Lung (tissue), 11 donors: ENCODE measurements at regions not wholly inside any gene's neighbourhood (a gene's known extent, or its start where the extent isn't known, plus 50 kb on each side); places are given as distances from the start of the nearest gene placed in this dataset.

Experiments
- ATAC-seq: fragments of 200-7000 bp; cut with Tn5 transposase; one replicate; pipeline ENCODE4 v1.9.1; 2020; ENCODE audit warnings: moderate number of reproducible peaks; ENCODE audit not compliant: insufficient read depth, low FRiP score
- DNase-seq, 3 donors: peaks; one replicate each; pipeline ENCODE4 v3.0.0-alpha.2; 2013 to 2017
- H3K27ac ChIP-seq, 2 donors: one replicate each; pipeline ENCODE4 v1.5.1; 2013; ENCODE audit warnings: mild to moderate bottlenecking in 2 of 2, moderate library complexity in 2 of 2, control low read depth in 1 of 2, inconsistent platforms in 1 of 2, low read depth in 1 of 2, low read length in 1 of 2
- H3K27me3 ChIP-seq, 3 donors: one replicate each; pipeline ENCODE4 v1.5.1; 2013; ENCODE audit warnings: low read length in 2 of 3; ENCODE audit not compliant: control insufficient read depth in 3 of 3, insufficient read depth in 3 of 3
- H3K36me3 ChIP-seq, 4 donors: one replicate each; pipeline ENCODE4 v1.5.1; 2013; ENCODE audit warnings: low read length in 4 of 4, mild to moderate bottlenecking in 1 of 4, moderate library complexity in 1 of 4; ENCODE audit not compliant: control insufficient read depth in 4 of 4, insufficient read depth in 4 of 4
- H3K4me1 ChIP-seq, 5 donors: one replicate each; pipeline ENCODE4 v1.5.1; 2013; ENCODE audit warnings: low read length in 5 of 5, mild to moderate bottlenecking in 2 of 5, moderate library complexity in 1 of 5; ENCODE audit not compliant: control insufficient read depth in 5 of 5, insufficient read depth in 5 of 5
- H3K4me3 ChIP-seq: one replicate; pipeline ENCODE4 v1.5.1; 2013; ENCODE audit warnings: mild to moderate bottlenecking, control low read depth, moderate library complexity
- H3K9ac ChIP-seq, 2 donors: one replicate each; pipeline ENCODE4 v1.5.1; 2013; ENCODE audit warnings: low read length in 2 of 2, control low read depth in 1 of 2; ENCODE audit not compliant: insufficient read depth in 1 of 2
- H3K9me3 ChIP-seq, 4 donors: one replicate each; pipeline ENCODE4 v1.5.1; 2013; ENCODE audit warnings: low read length in 3 of 4, mild to moderate bottlenecking in 1 of 4, moderate library complexity in 1 of 4; ENCODE audit not compliant: control insufficient read depth in 4 of 4, insufficient read depth in 3 of 4
- WGBS, 2 donors: extraction: QIAGEN DNeasy Blood & Tissue Kit; methylation state at CpG; one replicate each; pipeline ENCODE4 v1.1.7; 2013; 5-methylcytosine and 5-hydroxymethylcytosine counted together
- TF ChIP-seq, protein P1 (sequence below): IDR thresholded peaks from 2 replicates; pipeline ENCODE4 v1.5.1; 2012; ENCODE audit warnings: mild to moderate bottlenecking; ENCODE audit errors: control extremely low read depth, extremely low read depth
- donor health status: control.
- donor health status: control.
- donor health status: Bipolar disorder and iron deficiency.
- donor health status: healthy.
- donor health status: DM: yes; HTN: yes; CAD: no.

DNA sequence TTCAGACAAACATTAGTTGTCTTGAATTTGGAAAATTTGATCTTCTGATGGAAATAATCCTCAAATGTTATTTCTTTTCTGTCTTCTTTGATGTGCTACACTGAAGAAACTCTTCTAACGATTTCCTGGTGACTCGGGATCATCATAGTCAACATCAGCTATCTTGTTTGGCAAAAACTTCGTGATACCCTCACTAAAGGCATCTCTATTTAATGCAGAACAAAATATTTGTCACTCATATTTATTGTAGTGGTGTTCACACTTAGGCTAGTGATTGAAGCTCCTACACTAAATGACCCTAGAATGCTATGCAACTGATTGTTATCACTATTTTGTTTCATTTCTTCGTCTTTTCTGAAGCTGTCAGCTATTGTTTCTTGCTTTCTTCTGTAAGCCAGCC, 334.7 kb upstream of the ZEB2 start:
- peaks cover 0 to 8% (median 0%) of the 10 kb centered on the region in 4 donors for H3K9me3 ChIP-seq
- DNase-seq = no peak
- ATAC-seq = no peak
- H3K27me3 ChIP-seq = no peaks in the 10 kb centered on the region
- no peak overlapping the region for H3K9ac ChIP-seq
- no peak overlapping the region for H3K4me3 ChIP-seq
- H3K27ac ChIP-seq = no peak overlapping the region
- 92 to 95% methylated on average over 4 of the region's 4 CpGs for WGBS, 2 donors
- no peaks in the 10 kb centered on the region for H3K36me3 ChIP-seq
- TF ChIP-seq, protein P1, sequence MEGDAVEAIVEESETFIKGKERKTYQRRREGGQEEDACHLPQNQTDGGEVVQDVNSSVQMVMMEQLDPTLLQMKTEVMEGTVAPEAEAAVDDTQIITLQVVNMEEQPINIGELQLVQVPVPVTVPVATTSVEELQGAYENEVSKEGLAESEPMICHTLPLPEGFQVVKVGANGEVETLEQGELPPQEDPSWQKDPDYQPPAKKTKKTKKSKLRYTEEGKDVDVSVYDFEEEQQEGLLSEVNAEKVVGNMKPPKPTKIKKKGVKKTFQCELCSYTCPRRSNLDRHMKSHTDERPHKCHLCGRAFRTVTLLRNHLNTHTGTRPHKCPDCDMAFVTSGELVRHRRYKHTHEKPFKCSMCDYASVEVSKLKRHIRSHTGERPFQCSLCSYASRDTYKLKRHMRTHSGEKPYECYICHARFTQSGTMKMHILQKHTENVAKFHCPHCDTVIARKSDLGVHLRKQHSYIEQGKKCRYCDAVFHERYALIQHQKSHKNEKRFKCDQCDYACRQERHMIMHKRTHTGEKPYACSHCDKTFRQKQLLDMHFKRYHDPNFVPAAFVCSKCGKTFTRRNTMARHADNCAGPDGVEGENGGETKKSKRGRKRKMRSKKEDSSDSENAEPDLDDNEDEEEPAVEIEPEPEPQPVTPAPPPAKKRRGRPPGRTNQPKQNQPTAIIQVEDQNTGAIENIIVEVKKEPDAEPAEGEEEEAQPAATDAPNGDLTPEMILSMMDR = no peak
- no peaks in the 10 kb centered on the region for H3K4me1 ChIP-seq

DNA sequence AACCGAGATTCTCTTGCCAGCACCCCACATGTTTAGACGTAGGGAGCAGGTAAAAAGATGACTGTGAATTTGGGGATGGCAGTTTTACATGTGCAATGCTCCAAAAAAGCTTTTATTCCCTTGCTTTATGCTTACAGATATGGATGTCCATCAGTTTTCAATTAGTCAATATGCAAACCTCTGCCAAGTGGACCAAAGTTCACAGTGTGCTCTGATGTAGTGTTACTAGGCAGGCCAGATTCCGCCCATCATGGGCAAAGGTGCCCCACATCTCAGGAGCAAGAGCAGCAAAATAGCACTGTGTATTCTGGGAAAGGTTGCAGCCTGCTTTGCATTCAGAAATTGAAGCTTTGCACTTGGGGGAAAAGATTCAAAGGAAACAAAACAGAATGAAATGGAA, 329.7 kb upstream of the ZEB2 start:
- DNase-seq = no peak

DNA sequence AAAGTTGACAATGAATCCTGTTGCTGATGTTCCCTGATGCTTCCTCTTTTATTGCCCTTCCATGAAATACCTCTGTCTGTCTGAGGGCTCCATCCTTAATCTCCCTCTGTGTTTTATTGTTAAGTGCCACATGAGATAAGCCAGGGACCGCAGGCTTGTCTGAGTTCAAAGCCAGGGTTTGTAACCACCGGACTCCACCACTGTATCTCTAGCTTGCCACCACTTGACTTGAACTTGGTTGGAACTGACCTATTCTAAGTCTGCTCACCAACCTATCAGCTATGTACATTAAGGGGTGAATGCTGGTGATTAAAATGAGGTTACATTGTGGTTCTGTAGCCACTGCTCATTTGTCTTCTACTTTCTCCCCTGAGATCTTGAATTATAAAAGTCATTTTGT, 328.5 kb upstream of the ZEB2 start:
- H3K36me3 ChIP-seq = no peaks in the 10 kb centered on the region
- no peaks in the 10 kb centered on the region for H3K4me1 ChIP-seq
- ATAC-seq (no peak), DNase-seq (no peak)
- no peaks in the 10 kb centered on the region for H3K27me3 ChIP-seq
- TF ChIP-seq, protein P1 = no peak
- H3K27ac ChIP-seq = no peak overlapping the region
- 91 to 92% methylated on average over 2 of the region's 2 CpGs for WGBS, 2 donors
- no peak overlapping the region for H3K9ac ChIP-seq
- H3K9me3 ChIP-seq = no peaks in the 10 kb centered on the region
- H3K4me3 ChIP-seq = no peak overlapping the region

More for the DNA sequence above, 329.7 kb upstream of the ZEB2 start:
- TF ChIP-seq, protein P1 = no peak
- H3K27ac ChIP-seq = no peak overlapping the region
- peaks cover 0 to 1% (median 0%) of the 10 kb centered on the region in 4 donors for H3K9me3 ChIP-seq
- ATAC-seq = no peak
- H3K27me3 ChIP-seq = no peaks in the 10 kb centered on the region
- whole genome bisulfite sequencing, 2 donors = 72 to 87% methylated on average over 3 of the region's 3 CpGs
- H3K36me3 ChIP-seq = no peaks in the 10 kb centered on the region
- H3K4me1 ChIP-seq = no peaks in the 10 kb centered on the region
- H3K4me3 ChIP-seq = no peak overlapping the region
- H3K9ac ChIP-seq = no peak overlapping the region

DNA sequence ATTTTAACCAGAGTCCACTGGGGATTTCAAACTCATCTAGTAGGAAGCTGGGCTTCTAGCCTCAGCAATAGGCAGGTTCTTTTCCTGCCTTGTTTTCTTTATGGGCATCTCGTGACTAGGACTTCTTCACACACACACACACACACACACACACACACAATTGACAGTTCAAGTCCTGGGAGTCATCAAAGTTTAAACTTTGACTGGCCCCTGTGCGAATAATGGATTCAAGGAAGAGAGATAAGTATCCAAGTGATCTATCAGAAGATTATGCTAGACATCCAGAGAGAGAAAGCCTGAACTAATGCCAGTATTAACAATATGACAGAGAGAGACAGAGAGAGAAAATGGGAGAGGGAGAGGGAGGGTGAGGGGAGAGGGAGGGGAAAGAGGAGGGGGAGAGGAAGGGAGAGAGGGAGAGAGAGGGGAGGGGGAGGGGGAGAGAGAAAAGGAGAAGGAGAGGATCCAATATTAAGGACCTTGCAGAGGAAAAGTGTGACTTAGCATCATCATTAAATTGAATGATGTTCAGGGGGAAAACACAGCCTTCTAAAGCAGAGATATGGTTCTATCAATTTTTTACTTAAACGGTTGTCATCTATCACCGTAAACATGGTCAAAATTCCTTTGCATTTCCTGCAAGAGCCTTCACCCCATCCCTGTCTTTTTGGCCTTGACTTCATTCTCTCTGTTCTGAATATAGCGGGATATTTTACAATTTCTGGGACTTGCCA, 327.6 kb upstream of the ZEB2 start:
- no peak overlapping the region for H3K9ac ChIP-seq

More for the DNA sequence above, 327.6 kb upstream of the ZEB2 start:
- 81 to 88% methylated on average over 5 of the region's 5 CpGs for WGBS, 2 donors
- ATAC-seq = no peak
- DNase-seq = no peak
- H3K36me3 ChIP-seq = no peaks in the 10 kb centered on the region
- TF ChIP-seq, protein P1 = no peak
- no peaks in the 10 kb centered on the region for H3K9me3 ChIP-seq
- no peak overlapping the region for H3K27ac ChIP-seq
- H3K4me3 ChIP-seq = no peak overlapping the region
- no peaks in the 10 kb centered on the region for H3K4me1 ChIP-seq
- no peaks in the 10 kb centered on the region for H3K27me3 ChIP-seq
